NB4 (cell line): ENCODE measurements at regions not wholly inside any gene's neighbourhood (a gene's known extent, or its start where the extent isn't known, plus 50 kb on each side); places are given as distances from the start of the nearest gene placed in this dataset.

ENCODE experiments used
- CTCF ChIP-seq: IDR thresholded peaks from one replicate; pipeline ENCODE4 v1.5.1; 2012; ENCODE audit warnings: low read depth, low read length
- MYC ChIP-seq: IDR thresholded peaks from 2 replicates; pipeline ENCODE4 v1.6.1; 2011; ENCODE audit warnings: low read depth, low read length
- POLR2A ChIP-seq: IDR thresholded peaks from 2 replicates; pipeline ENCODE4 v1.6.1; 2011; ENCODE audit warnings: mild to moderate bottlenecking; ENCODE audit not compliant: insufficient read length; ENCODE audit errors: extremely low read depth
- TF ChIP-seq, protein P1 (sequence below): IDR thresholded peaks from 2 replicates; pipeline ENCODE4 v1.6.1; 2011; ENCODE audit warnings: low read depth, low read length

DNA sequence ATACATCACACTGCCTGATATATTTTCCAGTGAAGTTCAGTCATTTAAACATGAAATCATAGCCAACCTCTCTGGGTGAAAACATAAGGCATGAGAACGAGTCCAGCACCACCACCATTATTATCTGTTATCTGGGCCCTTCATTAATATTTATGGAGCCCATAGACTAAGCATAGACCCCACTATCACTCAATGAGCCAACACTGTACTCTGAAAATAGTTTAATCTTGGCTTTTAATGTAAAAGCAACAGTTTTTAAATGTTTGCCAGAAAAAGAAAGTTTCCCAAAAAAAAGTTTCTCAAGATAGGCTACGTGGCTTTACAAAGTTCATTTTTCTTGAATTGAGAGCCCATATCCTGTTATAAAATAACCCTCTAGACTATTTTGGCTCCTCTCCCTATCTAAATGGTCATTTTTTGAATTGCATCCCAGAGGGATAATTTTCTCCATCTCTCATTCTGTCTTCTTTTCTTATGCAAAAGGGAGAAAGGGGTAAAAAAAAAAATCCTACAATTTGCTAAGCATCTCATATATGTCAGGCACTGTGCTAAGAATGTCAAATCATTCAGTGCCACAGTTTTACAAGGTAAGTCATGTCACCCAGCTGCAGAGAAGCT, 66.1 kb downstream of the FZD1 start:
- TF ChIP-seq POLR2A (no peak), CTCF (no peak), MYC (no peak)
- TF ChIP-seq, protein P1, sequence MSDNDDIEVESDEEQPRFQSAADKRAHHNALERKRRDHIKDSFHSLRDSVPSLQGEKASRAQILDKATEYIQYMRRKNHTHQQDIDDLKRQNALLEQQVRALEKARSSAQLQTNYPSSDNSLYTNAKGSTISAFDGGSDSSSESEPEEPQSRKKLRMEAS, result no peak
